HG02588 (cell line): ENCODE measurements at regions not wholly inside any gene's neighbourhood (a gene's known extent, or its start where the extent isn't known, plus 50 kb on each side); places are given as distances from the start of the nearest gene placed in this dataset.

ENCODE experiments used
- ATAC-seq: cut with Tn5 transposase; IDR thresholded peaks from one replicate; pipeline ENCODE4 v1.9.1; 2021; ENCODE audit warnings: mild to moderate bottlenecking, moderate library complexity; ENCODE audit not compliant: unreplicated experiment

- no peak for ATAC-seq
Observed at GRCh38 chr1:163870666-163871065, 548.9 kb downstream of the NUF2 start.

- ATAC-seq: no peak
Observed at GRCh38 chr1:163872067-163872466, 550.3 kb downstream of the NUF2 start.

- no peak for ATAC-seq
Observed at GRCh38 chr1:163874070-163874469, 552.3 kb downstream of the NUF2 start.

- no peak for ATAC-seq
Observed at GRCh38 chr1:163875200-163875926, 553.6 kb downstream of the NUF2 start.

GRCh38 chr1:163875927-163876320, 554.2 kb downstream of the NUF2 start:
- no peak for ATAC-seq

- no peak for ATAC-seq
Observed at GRCh38 chr1:163876546-163876945, 554.8 kb downstream of the NUF2 start.

- no peak for ATAC-seq
Observed at GRCh38 chr1:163877016-163877415, 555.3 kb downstream of the NUF2 start.

GRCh38 chr1:163885510-163885909, 563.8 kb downstream of the NUF2 start:
- ATAC-seq: no peak

GRCh38 chr1:163896001-163896400, 574.2 kb downstream of the NUF2 start:
- no peak for ATAC-seq

- ATAC-seq: no peak
Observed at GRCh38 chr1:163897412-163898155, 575.8 kb downstream of the NUF2 start.

GRCh38 chr1:163906283-163906682, 584.5 kb downstream of the NUF2 start:
- no peak for ATAC-seq

GRCh38 chr1:163912170-163912884, 590.6 kb downstream of the NUF2 start:
- ATAC-seq: no peak

GRCh38 chr1:163914785-163915413, 593.1 kb downstream of the NUF2 start:
- peak; percentile 73 for ATAC-seq

- ATAC-seq: peak; percentile 95
Observed at GRCh38 chr1:163922743-163923201, 601.0 kb downstream of the NUF2 start.

- no peak for ATAC-seq
Observed at GRCh38 chr1:163924041-163924440, 602.3 kb downstream of the NUF2 start.

GRCh38 chr1:163927493-163927892, 605.7 kb downstream of the NUF2 start:
- no peak for ATAC-seq

- no peak for ATAC-seq
Observed at GRCh38 chr1:163928069-163928468, 606.3 kb downstream of the NUF2 start.

GRCh38 chr1:163928651-163929050, 606.9 kb downstream of the NUF2 start:
- no peak for ATAC-seq

GRCh38 chr1:163932901-163933300, 611.1 kb downstream of the NUF2 start:
- no peak for ATAC-seq

GRCh38 chr1:163933437-163933836, 611.7 kb downstream of the NUF2 start:
- no peak for ATAC-seq

- ATAC-seq: no peak
Observed at GRCh38 chr1:163935738-163936374, 614.1 kb downstream of the NUF2 start.
